ENCODE measurements at regions not wholly inside any gene's neighbourhood (a gene's known extent, or its start where the extent isn't known, plus 50 kb on each side); places are given as distances from the start of the nearest gene placed in this dataset.

DNA sequence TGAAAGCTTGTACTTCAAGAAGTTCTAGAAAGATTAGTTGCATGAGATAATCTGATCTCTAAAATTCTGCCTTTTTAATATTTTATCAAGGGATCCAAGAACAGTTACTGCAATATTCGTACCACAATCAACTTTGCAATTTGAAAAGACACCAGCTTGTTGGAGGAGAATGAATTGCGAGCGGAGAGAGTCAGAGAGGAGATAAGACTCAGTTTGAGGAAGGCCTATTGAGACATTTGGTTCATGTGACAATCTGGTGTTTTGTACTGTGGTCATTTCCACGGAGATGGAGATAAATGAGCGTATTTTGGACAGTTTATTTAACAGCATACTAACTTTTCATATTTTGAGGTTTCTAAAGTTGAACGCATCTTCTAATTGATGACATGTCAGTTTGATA, 1276.0 kb downstream of the EFNB2 start:
- H3K36me3 Mint-ChIP-seq (ENCODE audit: low read depth) = no peaks in the 10 kb centered on the region
- H3K4me1 Mint-ChIP-seq = 0 out of 3 replicates have a peak, but pooled peaks cover 3% of the 10 kb centered on the region
- H3K4me2 ChIP-seq = no peak overlapping the region
- no peak overlapping the region for H2AFZ ChIP-seq
- no peaks in the 10 kb centered on the region for H3K27me3 ChIP-seq (ENCODE audit: insufficient read depth)
- H3K4me3 ChIP-seq = no peak overlapping the region
- H3K79me2 ChIP-seq (replicated peaks; ENCODE audit: insufficient read depth) = no peaks in the 10 kb centered on the region
- no peaks in the 10 kb centered on the region for H3F3A ChIP-seq (replicated peaks; ENCODE audit: low read depth)
- H3K9me2 ChIP-seq (ENCODE audit: insufficient read depth) = no peaks in the 10 kb centered on the region
- no peak overlapping the region for H3K27ac Mint-ChIP-seq
- H3K36me3 ChIP-seq (ENCODE audit: insufficient read depth) = no peaks in the 10 kb centered on the region
- no peak overlapping the region for H3K27ac ChIP-seq (ENCODE audit: low read depth)
- H3K9me3 Mint-ChIP-seq = no peaks in the 10 kb centered on the region
- H3K4me1 ChIP-seq (ENCODE audit: insufficient read depth) = no peaks in the 10 kb centered on the region
- DNase-seq (ENCODE audit: low spot score) = no peak
- no peak overlapping the region for H3K4me3 Mint-ChIP-seq
- no peaks in the 10 kb centered on the region for H4K20me1 ChIP-seq (replicated peaks; ENCODE audit: insufficient read depth)
- TF ChIP-seq CREB1 (CRISPR knock-in tag; IDR thresholded peaks at IDR 0.05; ENCODE audit: low read depth) (no peak), POLR2AphosphoS5 (IDR thresholded peaks at IDR 0.05; ENCODE audit: low read depth) (no peak), ZNF331 (CRISPR knock-in tag; IDR thresholded peaks at IDR 0.05; ENCODE audit: low read depth) (no peak), EZH2phosphoT487 (IDR thresholded peaks at IDR 0.05; ENCODE audit: unreplicated experiment) (no peak), STAT1 (IDR thresholded peaks at IDR 0.05; ENCODE audit: unreplicated experiment) (no peak), NANOG (IDR thresholded peaks at IDR 0.05; ENCODE audit: borderline replicate concordance) (no peak)
- TF ChIP-seq, protein P1, sequence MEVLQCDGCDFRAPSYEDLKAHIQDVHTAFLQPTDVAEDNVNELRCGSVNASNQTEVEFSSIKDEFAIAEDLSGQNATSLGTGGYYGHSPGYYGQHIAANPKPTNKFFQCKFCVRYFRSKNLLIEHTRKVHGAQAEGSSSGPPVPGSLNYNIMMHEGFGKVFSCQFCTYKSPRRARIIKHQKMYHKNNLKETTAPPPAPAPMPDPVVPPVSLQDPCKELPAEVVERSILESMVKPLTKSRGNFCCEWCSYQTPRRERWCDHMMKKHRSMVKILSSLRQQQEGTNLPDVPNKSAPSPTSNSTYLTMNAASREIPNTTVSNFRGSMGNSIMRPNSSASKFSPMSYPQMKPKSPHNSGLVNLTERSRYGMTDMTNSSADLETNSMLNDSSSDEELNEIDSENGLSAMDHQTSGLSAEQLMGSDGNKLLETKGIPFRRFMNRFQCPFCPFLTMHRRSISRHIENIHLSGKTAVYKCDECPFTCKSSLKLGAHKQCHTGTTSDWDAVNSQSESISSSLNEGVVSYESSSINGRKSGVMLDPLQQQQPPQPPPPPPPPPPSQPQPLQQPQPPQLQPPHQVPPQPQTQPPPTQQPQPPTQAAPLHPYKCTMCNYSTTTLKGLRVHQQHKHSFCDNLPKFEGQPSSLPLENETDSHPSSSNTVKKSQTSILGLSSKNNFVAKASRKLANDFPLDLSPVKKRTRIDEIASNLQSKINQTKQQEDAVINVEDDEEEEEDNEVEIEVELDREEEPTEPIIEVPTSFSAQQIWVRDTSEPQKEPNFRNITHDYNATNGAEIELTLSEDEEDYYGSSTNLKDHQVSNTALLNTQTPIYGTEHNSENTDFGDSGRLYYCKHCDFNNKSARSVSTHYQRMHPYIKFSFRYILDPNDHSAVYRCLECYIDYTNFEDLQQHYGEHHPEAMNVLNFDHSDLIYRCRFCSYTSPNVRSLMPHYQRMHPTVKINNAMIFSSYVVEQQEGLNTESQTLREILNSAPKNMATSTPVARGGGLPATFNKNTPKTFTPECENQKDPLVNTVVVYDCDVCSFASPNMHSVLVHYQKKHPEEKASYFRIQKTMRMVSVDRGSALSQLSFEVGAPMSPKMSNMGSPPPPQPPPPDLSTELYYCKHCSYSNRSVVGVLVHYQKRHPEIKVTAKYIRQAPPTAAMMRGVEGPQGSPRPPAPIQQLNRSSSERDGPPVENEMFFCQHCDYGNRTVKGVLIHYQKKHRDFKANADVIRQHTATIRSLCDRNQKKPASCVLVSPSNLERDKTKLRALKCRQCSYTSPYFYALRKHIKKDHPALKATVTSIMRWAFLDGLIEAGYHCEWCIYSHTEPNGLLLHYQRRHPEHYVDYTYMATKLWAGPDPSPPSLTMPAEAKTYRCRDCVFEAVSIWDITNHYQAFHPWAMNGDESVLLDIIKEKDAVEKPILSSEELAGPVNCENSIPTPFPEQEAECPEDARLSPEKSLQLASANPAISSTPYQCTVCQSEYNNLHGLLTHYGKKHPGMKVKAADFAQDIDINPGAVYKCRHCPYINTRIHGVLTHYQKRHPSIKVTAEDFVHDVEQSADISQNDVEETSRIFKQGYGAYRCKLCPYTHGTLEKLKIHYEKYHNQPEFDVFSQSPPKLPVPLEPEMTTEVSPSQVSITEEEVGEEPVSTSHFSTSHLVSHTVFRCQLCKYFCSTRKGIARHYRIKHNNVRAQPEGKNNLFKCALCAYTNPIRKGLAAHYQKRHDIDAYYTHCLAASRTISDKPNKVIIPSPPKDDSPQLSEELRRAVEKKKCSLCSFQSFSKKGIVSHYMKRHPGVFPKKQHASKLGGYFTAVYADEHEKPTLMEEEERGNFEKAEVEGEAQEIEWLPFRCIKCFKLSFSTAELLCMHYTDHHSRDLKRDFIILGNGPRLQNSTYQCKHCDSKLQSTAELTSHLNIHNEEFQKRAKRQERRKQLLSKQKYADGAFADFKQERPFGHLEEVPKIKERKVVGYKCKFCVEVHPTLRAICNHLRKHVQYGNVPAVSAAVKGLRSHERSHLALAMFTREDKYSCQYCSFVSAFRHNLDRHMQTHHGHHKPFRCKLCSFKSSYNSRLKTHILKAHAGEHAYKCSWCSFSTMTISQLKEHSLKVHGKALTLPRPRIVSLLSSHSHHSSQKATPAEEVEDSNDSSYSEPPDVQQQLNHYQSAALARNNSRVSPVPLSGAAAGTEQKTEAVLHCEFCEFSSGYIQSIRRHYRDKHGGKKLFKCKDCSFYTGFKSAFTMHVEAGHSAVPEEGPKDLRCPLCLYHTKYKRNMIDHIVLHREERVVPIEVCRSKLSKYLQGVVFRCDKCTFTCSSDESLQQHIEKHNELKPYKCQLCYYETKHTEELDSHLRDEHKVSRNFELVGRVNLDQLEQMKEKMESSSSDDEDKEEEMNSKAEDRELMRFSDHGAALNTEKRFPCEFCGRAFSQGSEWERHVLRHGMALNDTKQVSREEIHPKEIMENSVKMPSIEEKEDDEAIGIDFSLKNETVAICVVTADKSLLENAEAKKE (CRISPR knock-in tag; IDR thresholded peaks at IDR 0.05) = no peak
- TF ChIP-seq, protein P2, sequence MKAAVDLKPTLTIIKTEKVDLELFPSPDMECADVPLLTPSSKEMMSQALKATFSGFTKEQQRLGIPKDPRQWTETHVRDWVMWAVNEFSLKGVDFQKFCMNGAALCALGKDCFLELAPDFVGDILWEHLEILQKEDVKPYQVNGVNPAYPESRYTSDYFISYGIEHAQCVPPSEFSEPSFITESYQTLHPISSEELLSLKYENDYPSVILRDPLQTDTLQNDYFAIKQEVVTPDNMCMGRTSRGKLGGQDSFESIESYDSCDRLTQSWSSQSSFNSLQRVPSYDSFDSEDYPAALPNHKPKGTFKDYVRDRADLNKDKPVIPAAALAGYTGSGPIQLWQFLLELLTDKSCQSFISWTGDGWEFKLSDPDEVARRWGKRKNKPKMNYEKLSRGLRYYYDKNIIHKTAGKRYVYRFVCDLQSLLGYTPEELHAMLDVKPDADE (IDR thresholded peaks at IDR 0.05) = no peak
- TF ChIP-seq, protein P3, sequence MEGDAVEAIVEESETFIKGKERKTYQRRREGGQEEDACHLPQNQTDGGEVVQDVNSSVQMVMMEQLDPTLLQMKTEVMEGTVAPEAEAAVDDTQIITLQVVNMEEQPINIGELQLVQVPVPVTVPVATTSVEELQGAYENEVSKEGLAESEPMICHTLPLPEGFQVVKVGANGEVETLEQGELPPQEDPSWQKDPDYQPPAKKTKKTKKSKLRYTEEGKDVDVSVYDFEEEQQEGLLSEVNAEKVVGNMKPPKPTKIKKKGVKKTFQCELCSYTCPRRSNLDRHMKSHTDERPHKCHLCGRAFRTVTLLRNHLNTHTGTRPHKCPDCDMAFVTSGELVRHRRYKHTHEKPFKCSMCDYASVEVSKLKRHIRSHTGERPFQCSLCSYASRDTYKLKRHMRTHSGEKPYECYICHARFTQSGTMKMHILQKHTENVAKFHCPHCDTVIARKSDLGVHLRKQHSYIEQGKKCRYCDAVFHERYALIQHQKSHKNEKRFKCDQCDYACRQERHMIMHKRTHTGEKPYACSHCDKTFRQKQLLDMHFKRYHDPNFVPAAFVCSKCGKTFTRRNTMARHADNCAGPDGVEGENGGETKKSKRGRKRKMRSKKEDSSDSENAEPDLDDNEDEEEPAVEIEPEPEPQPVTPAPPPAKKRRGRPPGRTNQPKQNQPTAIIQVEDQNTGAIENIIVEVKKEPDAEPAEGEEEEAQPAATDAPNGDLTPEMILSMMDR (conservative IDR thresholded peaks at IDR 0.05; ENCODE audit: low read depth in 2 of 2) = no peak
- TF ChIP-seq, protein P4, sequence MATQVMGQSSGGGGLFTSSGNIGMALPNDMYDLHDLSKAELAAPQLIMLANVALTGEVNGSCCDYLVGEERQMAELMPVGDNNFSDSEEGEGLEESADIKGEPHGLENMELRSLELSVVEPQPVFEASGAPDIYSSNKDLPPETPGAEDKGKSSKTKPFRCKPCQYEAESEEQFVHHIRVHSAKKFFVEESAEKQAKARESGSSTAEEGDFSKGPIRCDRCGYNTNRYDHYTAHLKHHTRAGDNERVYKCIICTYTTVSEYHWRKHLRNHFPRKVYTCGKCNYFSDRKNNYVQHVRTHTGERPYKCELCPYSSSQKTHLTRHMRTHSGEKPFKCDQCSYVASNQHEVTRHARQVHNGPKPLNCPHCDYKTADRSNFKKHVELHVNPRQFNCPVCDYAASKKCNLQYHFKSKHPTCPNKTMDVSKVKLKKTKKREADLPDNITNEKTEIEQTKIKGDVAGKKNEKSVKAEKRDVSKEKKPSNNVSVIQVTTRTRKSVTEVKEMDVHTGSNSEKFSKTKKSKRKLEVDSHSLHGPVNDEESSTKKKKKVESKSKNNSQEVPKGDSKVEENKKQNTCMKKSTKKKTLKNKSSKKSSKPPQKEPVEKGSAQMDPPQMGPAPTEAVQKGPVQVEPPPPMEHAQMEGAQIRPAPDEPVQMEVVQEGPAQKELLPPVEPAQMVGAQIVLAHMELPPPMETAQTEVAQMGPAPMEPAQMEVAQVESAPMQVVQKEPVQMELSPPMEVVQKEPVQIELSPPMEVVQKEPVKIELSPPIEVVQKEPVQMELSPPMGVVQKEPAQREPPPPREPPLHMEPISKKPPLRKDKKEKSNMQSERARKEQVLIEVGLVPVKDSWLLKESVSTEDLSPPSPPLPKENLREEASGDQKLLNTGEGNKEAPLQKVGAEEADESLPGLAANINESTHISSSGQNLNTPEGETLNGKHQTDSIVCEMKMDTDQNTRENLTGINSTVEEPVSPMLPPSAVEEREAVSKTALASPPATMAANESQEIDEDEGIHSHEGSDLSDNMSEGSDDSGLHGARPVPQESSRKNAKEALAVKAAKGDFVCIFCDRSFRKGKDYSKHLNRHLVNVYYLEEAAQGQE (IDR thresholded peaks at IDR 0.05; ENCODE audit: unreplicated experiment) = no peak
- H3K27me3 Mint-ChIP-seq (ENCODE audit: insufficient read depth, low read depth, poor library complexity) = no peaks in the 10 kb centered on the region
- no peak for ATAC-seq

All from GM23338 (cell line).